ENCODE measurements at regions not wholly inside any gene's neighbourhood (a gene's known extent, or its start where the extent isn't known, plus 50 kb on each side); places are given as distances from the start of the nearest gene placed in this dataset.

DNA sequence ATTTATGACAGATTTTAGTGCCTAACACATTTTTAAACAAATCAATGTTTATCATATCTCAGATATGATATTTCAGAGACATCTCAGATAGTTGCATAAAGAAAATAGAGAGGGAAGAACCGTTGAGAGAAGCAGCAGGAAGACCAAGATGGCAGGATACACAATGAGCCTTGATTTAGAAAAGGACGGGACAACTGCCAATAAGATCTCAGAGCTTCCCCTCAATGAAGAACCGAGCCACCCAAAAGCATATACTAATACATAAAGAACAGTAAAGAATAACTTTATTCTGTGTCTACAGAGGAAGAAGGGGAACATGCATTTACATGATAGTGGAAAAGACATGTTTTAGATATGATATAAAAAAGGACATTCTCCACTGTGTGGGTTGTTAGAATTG lies 375.9 kb upstream of the SOX5 start:
- Histone ChIP-seq H3K9me3 (ENCODE audit: control insufficient read depth, insufficient read depth, low read length) (no peaks in the 10 kb centered on the region), H3K9ac (ENCODE audit: low read depth, low read length) (no peak overlapping the region), H3K27ac (ENCODE audit: low read depth, low read length) (no peak overlapping the region), H3K4me3 (ENCODE audit: low read depth, low read length) (no peak overlapping the region), H3K4me1 (ENCODE audit: control insufficient read depth, insufficient read depth, low read length) (no peaks in the 10 kb centered on the region), H3K36me3 (ENCODE audit: control insufficient read depth, insufficient read depth, low read length) (no peaks in the 10 kb centered on the region), H3K27me3 (ENCODE audit: control insufficient read depth, insufficient read depth, low read length) (no peaks in the 10 kb centered on the region)

DNA sequence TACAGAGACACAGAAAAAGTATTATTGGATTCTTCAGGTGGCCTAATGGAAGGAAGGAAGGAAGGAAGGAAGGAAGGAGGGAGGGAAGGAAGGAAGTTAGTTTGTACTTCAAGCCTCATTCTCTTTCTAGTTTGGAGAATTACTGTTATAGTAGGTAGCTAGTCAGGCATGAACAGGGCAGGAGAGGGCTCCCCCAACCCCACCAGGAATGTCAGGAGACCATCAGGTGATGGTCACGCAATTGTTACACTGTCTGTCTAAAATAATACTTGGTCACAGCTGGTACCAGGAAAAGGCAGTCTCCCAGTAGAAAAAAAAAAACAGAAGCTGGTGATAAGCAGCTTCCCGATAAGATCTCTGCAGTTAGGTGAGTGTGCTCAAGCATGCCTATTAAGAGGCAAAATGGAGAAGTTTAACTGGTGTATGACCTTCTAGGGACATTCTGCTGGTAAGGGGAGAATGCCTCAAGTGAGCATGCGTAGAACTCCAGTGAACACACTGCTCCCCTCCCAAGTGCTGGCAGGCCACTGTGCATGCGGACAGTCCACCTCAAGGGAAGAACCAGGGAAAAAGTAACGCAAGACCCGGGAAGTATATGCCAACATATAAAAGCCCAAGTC lies 358.4 kb upstream of the SOX5 start:
- H3K36me3 ChIP-seq (ENCODE audit: control insufficient read depth, insufficient read depth, low read length), result no peaks in the 10 kb centered on the region
- no peak overlapping the region for H3K4me3 ChIP-seq (ENCODE audit: low read depth, low read length)
- H3K9ac ChIP-seq (ENCODE audit: low read depth, low read length), result no peak overlapping the region
- no peaks in the 10 kb centered on the region for H3K27me3 ChIP-seq (ENCODE audit: control insufficient read depth, insufficient read depth, low read length)
- H3K27ac ChIP-seq (ENCODE audit: low read depth, low read length), result no peak overlapping the region
- no peaks in the 10 kb centered on the region for H3K9me3 ChIP-seq (ENCODE audit: control insufficient read depth, insufficient read depth, low read length)
- peaks cover 31% of the 10 kb centered on the region for H3K4me1 ChIP-seq (ENCODE audit: control insufficient read depth, insufficient read depth, low read length)

DNA sequence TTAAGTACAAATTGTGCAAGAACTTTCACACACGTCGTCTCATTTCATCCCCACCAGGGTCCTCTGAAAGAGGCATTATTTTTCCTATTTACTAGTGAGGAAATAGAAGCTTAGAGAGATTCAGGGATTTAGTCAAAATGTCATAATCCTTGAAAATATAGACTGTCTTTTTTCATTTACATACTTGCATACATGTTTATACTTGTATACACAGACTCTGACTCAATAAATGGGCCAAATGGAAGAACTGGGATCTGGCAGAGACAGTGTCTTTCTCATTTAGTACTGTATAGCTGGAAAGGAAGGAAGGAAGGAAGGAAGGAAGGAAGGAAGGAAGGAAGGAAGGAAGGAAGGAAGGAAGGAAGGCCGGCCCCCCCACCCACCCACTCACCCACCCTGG lies 357.7 kb upstream of the SOX5 start:
- Histone ChIP-seq H3K36me3 (ENCODE audit: control insufficient read depth, insufficient read depth, low read length) (no peaks in the 10 kb centered on the region), H3K27me3 (ENCODE audit: control insufficient read depth, insufficient read depth, low read length) (no peaks in the 10 kb centered on the region), H3K9ac (ENCODE audit: low read depth, low read length) (no peak overlapping the region), H3K27ac (ENCODE audit: low read depth, low read length) (no peak overlapping the region), H3K9me3 (ENCODE audit: control insufficient read depth, insufficient read depth, low read length) (no peaks in the 10 kb centered on the region), H3K4me3 (ENCODE audit: low read depth, low read length) (no peak overlapping the region), H3K4me1 (ENCODE audit: control insufficient read depth, insufficient read depth, low read length) (peaks cover 31% of the 10 kb centered on the region)

DNA sequence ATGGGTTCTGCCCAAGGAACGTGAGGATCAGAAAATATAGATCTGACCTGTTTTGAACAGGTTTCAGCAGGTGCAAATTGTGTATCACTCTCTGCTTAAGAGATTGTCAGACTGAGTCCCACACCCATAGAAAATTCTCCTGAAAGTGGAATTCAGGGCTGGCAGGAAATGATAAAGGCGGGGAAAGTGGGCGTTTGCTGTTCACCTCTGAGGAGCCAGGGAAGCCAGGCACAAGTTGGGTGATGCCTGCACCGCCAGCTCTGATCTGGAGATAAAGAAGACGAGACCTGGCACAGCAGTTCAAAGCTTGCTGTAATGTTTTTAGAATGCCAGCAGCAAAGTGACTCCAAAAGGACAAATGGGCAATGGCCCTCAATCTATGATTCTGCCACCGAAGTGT lies 356.5 kb upstream of the SOX5 start:
- Histone ChIP-seq H3K4me3 (ENCODE audit: low read depth, low read length) (no peak overlapping the region), H3K9ac (ENCODE audit: low read depth, low read length) (no peak overlapping the region), H3K27me3 (ENCODE audit: control insufficient read depth, insufficient read depth, low read length) (no peaks in the 10 kb centered on the region), H3K27ac (ENCODE audit: low read depth, low read length) (no peak overlapping the region), H3K4me1 (ENCODE audit: control insufficient read depth, insufficient read depth, low read length) (peaks cover 29% of the 10 kb centered on the region), H3K9me3 (ENCODE audit: control insufficient read depth, insufficient read depth, low read length) (no peaks in the 10 kb centered on the region), H3K36me3 (ENCODE audit: control insufficient read depth, insufficient read depth, low read length) (no peaks in the 10 kb centered on the region)

DNA sequence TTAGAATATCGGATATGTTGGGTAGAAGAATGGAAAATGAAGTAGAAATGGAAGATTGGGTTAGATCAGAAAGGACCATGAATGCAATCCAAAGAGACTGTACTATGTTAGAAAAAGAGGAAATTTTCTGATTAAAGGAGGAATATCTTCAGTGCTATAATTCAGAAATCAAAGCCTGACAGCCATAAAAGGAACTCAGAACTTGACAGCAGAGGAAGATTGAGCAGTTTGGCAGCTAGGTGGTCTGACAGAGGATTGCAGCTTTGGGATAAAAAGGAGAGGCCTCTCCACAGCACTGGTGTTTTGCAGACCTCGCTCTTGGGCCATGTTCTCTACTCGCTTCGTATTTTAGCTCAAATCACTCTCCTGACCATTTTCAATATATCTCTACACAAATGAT lies 354.8 kb upstream of the SOX5 start:
- Histone ChIP-seq H3K4me1 (ENCODE audit: control insufficient read depth, insufficient read depth, low read length) (peaks cover 15% of the 10 kb centered on the region), H3K9me3 (ENCODE audit: control insufficient read depth, insufficient read depth, low read length) (no peaks in the 10 kb centered on the region), H3K27ac (ENCODE audit: low read depth, low read length) (no peak overlapping the region), H3K36me3 (ENCODE audit: control insufficient read depth, insufficient read depth, low read length) (no peaks in the 10 kb centered on the region), H3K4me3 (ENCODE audit: low read depth, low read length) (no peak overlapping the region), H3K27me3 (ENCODE audit: control insufficient read depth, insufficient read depth, low read length) (no peaks in the 10 kb centered on the region), H3K9ac (ENCODE audit: low read depth, low read length) (no peak overlapping the region)

DNA sequence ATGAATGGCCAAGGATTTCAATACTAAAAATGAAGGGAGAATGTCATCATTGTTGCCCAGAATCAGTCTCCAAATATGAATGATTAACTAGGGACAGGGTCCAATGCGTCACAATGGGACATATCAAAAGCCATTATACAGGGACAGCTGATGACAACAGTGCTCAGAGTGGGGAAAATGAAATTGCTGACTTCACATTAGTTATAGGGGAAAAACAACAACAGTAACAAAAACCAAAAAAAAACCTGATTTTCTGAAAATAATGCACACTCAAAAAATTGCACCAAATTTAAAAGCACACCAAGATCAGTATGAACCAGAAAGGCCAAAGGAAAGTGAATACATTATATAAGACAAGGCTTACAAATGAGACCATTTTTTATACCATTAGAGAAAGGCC lies 353.2 kb upstream of the SOX5 start:
- H3K27me3 ChIP-seq (ENCODE audit: control insufficient read depth, insufficient read depth, low read length), result no peaks in the 10 kb centered on the region
- no peak overlapping the region for H3K27ac ChIP-seq (ENCODE audit: low read depth, low read length)
- no peak overlapping the region for H3K9ac ChIP-seq (ENCODE audit: low read depth, low read length)

DNA sequence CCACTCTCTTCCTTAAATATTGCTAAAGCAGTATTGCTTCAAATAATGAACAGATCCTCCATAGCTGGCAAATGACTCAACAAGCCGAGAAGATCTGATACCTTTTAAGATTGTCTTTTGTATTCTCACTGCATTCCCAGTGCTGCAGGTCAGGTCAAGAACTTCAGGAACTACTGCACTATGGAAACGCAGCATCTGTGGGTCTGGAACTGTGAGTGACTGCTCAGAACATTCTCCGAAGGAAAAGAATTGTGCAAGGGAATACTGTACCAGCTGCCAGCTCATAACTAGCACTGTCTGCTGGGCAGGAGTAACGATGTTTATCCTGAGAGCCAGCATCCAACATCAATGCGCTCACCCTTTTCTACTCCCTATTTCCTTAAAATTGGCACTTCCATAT lies 348.0 kb upstream of the SOX5 start:
- Histone ChIP-seq H3K9me3 (ENCODE audit: control insufficient read depth, insufficient read depth, low read length) (no peaks in the 10 kb centered on the region), H3K9ac (ENCODE audit: low read depth, low read length) (no peak overlapping the region), H3K27ac (ENCODE audit: low read depth, low read length) (no peak overlapping the region)

More for the DNA sequence above, 353.2 kb upstream of the SOX5 start:
- no peaks in the 10 kb centered on the region for H3K9me3 ChIP-seq (ENCODE audit: control insufficient read depth, insufficient read depth, low read length)
- no peaks in the 10 kb centered on the region for H3K36me3 ChIP-seq (ENCODE audit: control insufficient read depth, insufficient read depth, low read length)
- 0 out of 2 replicates have a peak, but pooled peaks cover 3% of the 10 kb centered on the region for H3K4me1 ChIP-seq (ENCODE audit: control insufficient read depth, insufficient read depth, low read length)
- no peak overlapping the region for H3K4me3 ChIP-seq (ENCODE audit: low read depth, low read length)

DNA sequence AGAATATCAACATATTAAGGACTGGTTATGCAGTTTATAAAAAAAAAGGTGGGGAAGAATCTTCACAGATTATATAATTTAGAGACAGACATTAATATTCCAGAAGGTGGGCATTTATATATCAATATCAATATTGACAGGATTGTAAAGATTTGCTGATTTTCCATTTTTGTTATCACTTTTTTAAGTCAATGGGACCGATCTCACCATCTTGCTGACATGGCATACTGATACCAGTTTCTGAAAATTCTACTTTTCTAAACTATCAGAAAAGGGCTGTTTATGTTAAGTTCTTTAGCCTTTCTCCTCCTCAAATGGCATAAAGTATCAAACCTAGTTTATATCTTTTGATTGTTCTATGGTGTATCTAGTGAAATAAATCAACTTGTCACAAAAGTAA lies 344.1 kb upstream of the SOX5 start:
- no peak overlapping the region for H3K9ac ChIP-seq (ENCODE audit: low read depth, low read length)
- peaks cover 10% of the 10 kb centered on the region; the same call in 1 of the 2 replicates for H3K4me1 ChIP-seq (ENCODE audit: control insufficient read depth, insufficient read depth, low read length)
- no peak overlapping the region for H3K27ac ChIP-seq (ENCODE audit: low read depth, low read length)
- no peaks in the 10 kb centered on the region for H3K9me3 ChIP-seq (ENCODE audit: control insufficient read depth, insufficient read depth, low read length)
- no peaks in the 10 kb centered on the region for H3K27me3 ChIP-seq (ENCODE audit: control insufficient read depth, insufficient read depth, low read length)
- H3K4me3 ChIP-seq (ENCODE audit: low read depth, low read length), result no peak overlapping the region
- H3K36me3 ChIP-seq (ENCODE audit: control insufficient read depth, insufficient read depth, low read length), result no peaks in the 10 kb centered on the region

More for the DNA sequence above, 348.0 kb upstream of the SOX5 start:
- Histone ChIP-seq H3K4me3 (ENCODE audit: low read depth, low read length) (no peak overlapping the region), H3K27me3 (ENCODE audit: control insufficient read depth, insufficient read depth, low read length) (no peaks in the 10 kb centered on the region), H3K36me3 (ENCODE audit: control insufficient read depth, insufficient read depth, low read length) (no peaks in the 10 kb centered on the region), H3K4me1 (ENCODE audit: control insufficient read depth, insufficient read depth, low read length) (0 out of 2 replicates have a peak, but pooled peaks cover 3% of the 10 kb centered on the region)

DNA sequence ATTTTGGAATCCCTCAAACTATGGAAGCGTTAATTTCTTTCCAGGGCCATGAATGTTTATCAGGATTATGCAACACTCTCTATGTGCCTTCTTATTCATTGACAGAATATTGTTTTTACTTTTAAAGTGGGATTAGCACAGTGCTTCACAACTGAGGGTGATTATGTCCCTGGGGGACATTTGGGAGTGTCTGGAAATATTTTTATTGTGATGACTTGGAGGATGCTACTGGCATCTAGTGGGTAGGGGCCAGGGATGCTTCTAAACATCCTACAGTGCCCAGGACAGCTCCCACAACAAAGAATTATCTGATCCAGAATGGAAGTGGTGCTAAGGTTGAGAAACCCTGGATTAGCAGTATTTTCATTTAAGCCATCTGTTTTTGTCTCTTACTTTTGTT lies 338.5 kb upstream of the SOX5 start:
- Histone ChIP-seq H3K9me3 (ENCODE audit: control insufficient read depth, insufficient read depth, low read length) (no peaks in the 10 kb centered on the region), H3K4me3 (ENCODE audit: low read depth, low read length) (no peak overlapping the region), H3K27ac (ENCODE audit: low read depth, low read length) (no peak overlapping the region), H3K27me3 (ENCODE audit: control insufficient read depth, insufficient read depth, low read length) (no peaks in the 10 kb centered on the region), H3K36me3 (ENCODE audit: control insufficient read depth, insufficient read depth, low read length) (no peaks in the 10 kb centered on the region), H3K9ac (ENCODE audit: low read depth, low read length) (no peak overlapping the region), H3K4me1 (ENCODE audit: control insufficient read depth, insufficient read depth, low read length) (peaks cover 18% of the 10 kb centered on the region)

DNA sequence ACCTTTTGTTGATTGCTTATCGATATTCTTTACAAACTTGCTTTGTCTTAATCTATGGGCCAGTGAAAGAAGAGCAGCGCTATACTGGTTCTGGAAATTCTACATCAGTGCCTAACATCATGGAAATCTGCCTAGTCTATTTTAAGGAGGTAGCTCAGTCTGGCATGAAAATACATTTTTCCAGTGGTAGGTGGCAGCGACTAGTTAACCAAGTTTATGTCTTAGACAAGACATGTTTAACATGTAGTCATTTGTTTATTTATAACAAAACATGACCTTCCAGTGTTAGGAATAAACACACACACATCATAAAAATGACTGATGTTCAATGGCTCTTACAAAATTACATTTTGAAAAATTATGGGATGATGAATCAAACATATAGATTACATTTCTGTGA lies 336.0 kb upstream of the SOX5 start:
- H3K4me1 ChIP-seq (ENCODE audit: control insufficient read depth, insufficient read depth, low read length), result peaks cover 30% of the 10 kb centered on the region
- no peak overlapping the region for H3K27ac ChIP-seq (ENCODE audit: low read depth, low read length)
- H3K36me3 ChIP-seq (ENCODE audit: control insufficient read depth, insufficient read depth, low read length), result no peaks in the 10 kb centered on the region
- no peaks in the 10 kb centered on the region for H3K9me3 ChIP-seq (ENCODE audit: control insufficient read depth, insufficient read depth, low read length)
- H3K4me3 ChIP-seq (ENCODE audit: low read depth, low read length), result no peak overlapping the region
- H3K9ac ChIP-seq (ENCODE audit: low read depth, low read length), result no peak overlapping the region
- no peaks in the 10 kb centered on the region for H3K27me3 ChIP-seq (ENCODE audit: control insufficient read depth, insufficient read depth, low read length)

DNA sequence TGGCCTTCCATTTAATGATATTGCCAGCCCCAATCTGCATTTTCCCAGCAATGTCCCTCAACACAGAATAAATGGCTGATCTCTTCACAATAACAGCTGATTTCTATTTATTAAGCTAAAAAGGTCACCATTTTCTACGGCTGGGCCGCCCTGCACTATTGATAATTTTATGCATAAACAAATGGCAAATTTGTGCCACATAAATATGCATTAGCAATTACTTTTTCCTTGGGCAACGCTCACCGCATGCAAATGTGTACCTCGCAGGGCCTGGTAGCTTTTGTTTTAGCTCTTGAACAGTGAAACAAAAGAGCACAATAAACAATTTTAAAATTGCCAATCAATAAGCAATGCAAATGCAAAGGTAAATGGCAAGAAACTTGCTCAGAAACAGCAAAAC lies 331.9 kb upstream of the SOX5 start:
- H3K9ac ChIP-seq (ENCODE audit: low read depth, low read length), result no peak overlapping the region
- H3K27ac ChIP-seq (ENCODE audit: low read depth, low read length), result no peak overlapping the region
- no peaks in the 10 kb centered on the region for H3K27me3 ChIP-seq (ENCODE audit: control insufficient read depth, insufficient read depth, low read length)
- H3K4me3 ChIP-seq (ENCODE audit: low read depth, low read length), result no peak overlapping the region
- H3K9me3 ChIP-seq (ENCODE audit: control insufficient read depth, insufficient read depth, low read length), result no peaks in the 10 kb centered on the region
- peaks cover 19% of the 10 kb centered on the region for H3K4me1 ChIP-seq (ENCODE audit: control insufficient read depth, insufficient read depth, low read length)
- no peaks in the 10 kb centered on the region for H3K36me3 ChIP-seq (ENCODE audit: control insufficient read depth, insufficient read depth, low read length)

Measured in HUES48 (cell line).